ENCODE measurements at regions not wholly inside any gene's neighbourhood (a gene's known extent, or its start where the extent isn't known, plus 50 kb on each side); places are given as distances from the start of the nearest gene placed in this dataset.

- H3K4me1 ChIP-seq (replicated peaks; ENCODE audit: insufficient read depth) = no peaks in the 10 kb centered on the region
- H3K27me3 ChIP-seq (ENCODE audit: insufficient read depth, low read depth) = no peaks in the 10 kb centered on the region
- no peaks in the 10 kb centered on the region for H3F3A ChIP-seq (ENCODE audit: insufficient read depth, low read depth)
- TF ChIP-seq CTCF (conservative IDR thresholded peaks at IDR 0.05) (no peak), EZH2 (IDR thresholded peaks at IDR 0.05; ENCODE audit: low read depth) (no peak)
- intact Hi-C loops (cut with micrococcal nuclease; ENCODE audit: unreplicated experiment) = no loop called here
- no peaks in the 10 kb centered on the region for H3K9me2 ChIP-seq (ENCODE audit: insufficient read depth)
- H3K79me2 ChIP-seq (ENCODE audit: low read depth) = no peaks in the 10 kb centered on the region
- no peak overlapping the region for H2AFZ ChIP-seq
- ChIA-PET POLR2A (ENCODE audit: unreplicated experiment) (no interaction called here), CTCF (no interaction called here)
- H4K20me1 ChIP-seq (ENCODE audit: insufficient read depth) = no peaks in the 10 kb centered on the region
- H3K9me3 ChIP-seq (ENCODE audit: insufficient read depth, low read depth) = 0 out of 2 replicates have a peak, but pooled peaks cover 3% of the 10 kb centered on the region
- H3K27ac ChIP-seq = no peak overlapping the region
- BruUV-seq (replicated peaks) = no TSS peak
- DNase-seq = no peak
- H3K36me3 ChIP-seq (ENCODE audit: low read depth) = no peaks in the 10 kb centered on the region
- H3K4me3 ChIP-seq = no peak overlapping the region
- no peak overlapping the region for H3K4me2 ChIP-seq
These were observed 792.1 kb upstream of the ARGLU1 start for GRCh38 chr13:107360010-107360409.

- intact Hi-C loops (cut with micrococcal nuclease; ENCODE audit: unreplicated experiment) = no loop called here
- no TSS peak for BruUV-seq (replicated peaks)
- Histone ChIP-seq H2AFZ (no peak overlapping the region), H4K20me1 (ENCODE audit: insufficient read depth) (no peaks in the 10 kb centered on the region), H3K36me3 (ENCODE audit: low read depth) (no peaks in the 10 kb centered on the region), H3K79me2 (ENCODE audit: low read depth) (no peaks in the 10 kb centered on the region), H3K9me3 (ENCODE audit: insufficient read depth, low read depth) (0 out of 2 replicates have a peak, but pooled peaks cover 3% of the 10 kb centered on the region), H3K9me2 (ENCODE audit: insufficient read depth) (no peaks in the 10 kb centered on the region), H3K27me3 (ENCODE audit: insufficient read depth, low read depth) (no peaks in the 10 kb centered on the region), H3K4me1 (replicated peaks; ENCODE audit: insufficient read depth) (no peaks in the 10 kb centered on the region), H3K4me2 (no peak overlapping the region), H3K27ac (no peak overlapping the region), H3K4me3 (no peak overlapping the region), H3F3A (ENCODE audit: insufficient read depth, low read depth) (no peaks in the 10 kb centered on the region)
- POLR2A ChIA-PET (ENCODE audit: unreplicated experiment) = no interaction called here
- no peak for TF ChIP-seq EZH2 (IDR thresholded peaks at IDR 0.05; ENCODE audit: low read depth)
- TF ChIP-seq CTCF (conservative IDR thresholded peaks at IDR 0.05) = no peak
- no peak for DNase-seq
- CTCF ChIA-PET = no interaction called here
These were observed 790.9 kb upstream of the ARGLU1 start for GRCh38 chr13:107358866-107359265.

GRCh38 chr13:107351305-107351704 lies 783.4 kb upstream of the ARGLU1 start:
- POLR2A ChIA-PET (ENCODE audit: unreplicated experiment) = no interaction called here
- BruUV-seq (replicated peaks) = no TSS peak
- H3K9me3 ChIP-seq (ENCODE audit: insufficient read depth, low read depth) = no peaks in the 10 kb centered on the region

More at GRCh38 chr13:107351305-107351704, 783.4 kb upstream of the ARGLU1 start:
- CTCF ChIA-PET = no interaction called here
- H4K20me1 ChIP-seq (ENCODE audit: insufficient read depth) = no peaks in the 10 kb centered on the region
- intact Hi-C loops (cut with micrococcal nuclease; ENCODE audit: unreplicated experiment) = no loop called here
- no peak for DNase-seq
- H3K4me3 ChIP-seq = no peak overlapping the region
- H2AFZ ChIP-seq = no peak overlapping the region
- H3K79me2 ChIP-seq (ENCODE audit: low read depth) = no peaks in the 10 kb centered on the region
- no peaks in the 10 kb centered on the region for H3K36me3 ChIP-seq (ENCODE audit: low read depth)
- TF ChIP-seq CTCF (conservative IDR thresholded peaks at IDR 0.05) (no peak), EZH2 (IDR thresholded peaks at IDR 0.05; ENCODE audit: low read depth) (no peak)
- no peaks in the 10 kb centered on the region for H3F3A ChIP-seq (ENCODE audit: insufficient read depth, low read depth)
- H3K4me1 ChIP-seq (replicated peaks; ENCODE audit: insufficient read depth) = no peaks in the 10 kb centered on the region
- H3K9me2 ChIP-seq (ENCODE audit: insufficient read depth) = no peaks in the 10 kb centered on the region
- no peak overlapping the region for H3K4me2 ChIP-seq
- no peaks in the 10 kb centered on the region for H3K27me3 ChIP-seq (ENCODE audit: insufficient read depth, low read depth)
- no peak overlapping the region for H3K27ac ChIP-seq
